LNCaP clone FGC (cell line): ENCODE measurements at regions not wholly inside any gene's neighbourhood (a gene's known extent, or its start where the extent isn't known, plus 50 kb on each side); places are given as distances from the start of the nearest gene placed in this dataset.

Source experiments
- DNase-seq: peaks from one replicate; pipeline ENCODE4 v3.0.0-alpha.2; 2011; ENCODE audit warnings: low read depth
- H3K4me3 ChIP-seq: 2 replicates; pipeline ENCODE4 v1.5.1; 2011; ENCODE audit warnings: mild to moderate bottlenecking, low read depth, low read length, control low read depth
- CTCF ChIP-seq: IDR thresholded peaks from 2 replicates; pipeline ENCODE4 v1.5.1; 2012; ENCODE audit warnings: mild to moderate bottlenecking; ENCODE audit not compliant: control insufficient read depth, insufficient read depth; ENCODE audit errors: extremely low read depth

DNA sequence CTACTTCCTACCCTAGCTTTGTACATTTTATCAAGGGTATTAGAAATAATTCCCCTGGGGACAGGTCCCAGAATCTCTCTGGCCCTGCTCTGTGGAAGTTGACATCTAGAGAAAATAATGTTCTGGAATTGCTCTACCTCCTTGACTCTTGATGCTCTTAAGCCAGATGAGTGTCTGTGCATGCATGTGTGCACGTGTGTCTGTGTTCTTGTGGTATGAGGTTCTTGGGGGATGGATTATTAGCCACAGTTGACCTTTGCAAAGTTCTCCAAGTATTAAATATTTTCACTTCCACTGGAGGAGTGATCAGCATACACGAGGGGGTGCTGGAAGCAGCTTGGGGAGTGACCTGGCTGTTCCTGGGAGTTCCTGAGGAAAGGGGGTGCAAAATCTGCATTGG, 61.2 kb upstream of the PELI1 start:
- no peak overlapping the region for H3K4me3 ChIP-seq
- no peak for DNase-seq
- no peak for TF ChIP-seq CTCF

DNA sequence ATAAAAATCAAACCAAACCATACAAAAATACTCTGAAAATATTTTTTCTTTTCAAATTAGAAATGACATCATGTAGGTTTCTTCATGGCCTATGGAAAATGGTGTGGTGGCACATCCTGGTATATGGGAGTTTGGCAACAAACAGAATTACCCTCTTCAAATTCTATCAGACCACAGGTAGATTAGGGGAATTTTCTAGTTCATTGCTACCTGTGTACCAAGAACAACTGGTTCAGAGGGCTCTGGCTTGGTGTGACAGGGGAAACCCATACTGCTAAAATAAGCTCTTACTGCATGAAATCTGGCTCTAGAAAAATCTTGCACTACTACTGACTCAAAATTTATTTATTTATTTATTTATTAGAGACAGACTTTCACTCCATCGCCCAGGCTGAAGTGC, 63.4 kb upstream of the PELI1 start:
- no peak for TF ChIP-seq CTCF
- DNase-seq: no peak
- no peak overlapping the region for H3K4me3 ChIP-seq

- no peak for TF ChIP-seq CTCF
- DNase-seq: no peak
- H3K4me3 ChIP-seq: no peak overlapping the region
Observed at GRCh38 chr2:64210816-64211215, 66.6 kb upstream of the PELI1 start.

DNA sequence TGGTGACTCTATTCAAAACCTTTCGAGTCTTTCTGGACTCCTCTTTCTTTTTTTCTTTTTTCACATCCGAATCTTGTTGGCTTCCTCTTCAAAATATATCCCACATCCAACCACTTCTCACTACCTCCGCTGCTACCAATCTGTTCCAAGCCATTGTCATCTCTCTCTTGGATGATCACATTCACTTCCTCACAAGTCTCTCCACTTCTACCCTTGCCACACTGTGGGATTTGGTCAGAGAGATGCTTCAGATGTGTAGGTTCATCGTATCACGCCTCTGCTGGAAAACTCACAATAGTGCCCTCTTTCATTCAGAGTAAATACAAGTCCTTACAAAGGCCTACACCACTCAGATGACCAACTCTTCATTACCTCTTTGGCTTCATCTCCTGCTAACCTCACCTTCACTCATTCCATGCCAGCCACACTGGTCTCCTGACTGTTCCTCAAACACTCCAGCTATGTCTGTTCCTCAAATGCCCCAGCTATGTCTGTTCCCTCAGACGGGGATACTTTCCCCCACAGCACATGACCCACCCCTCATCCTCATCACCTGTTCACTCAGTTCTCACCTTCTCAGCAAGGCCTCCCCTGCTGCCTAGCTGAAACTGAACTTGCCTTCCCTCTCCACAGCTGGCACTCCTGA, 67.2 kb upstream of the PELI1 start:
- H3K4me3 ChIP-seq: no peak overlapping the region
- no peak for DNase-seq
- TF ChIP-seq CTCF: no peak

GRCh38 chr2:64212346-64212745, 68.1 kb upstream of the PELI1 start:
- no peak for DNase-seq
- H3K4me3 ChIP-seq: no peak overlapping the region

GRCh38 chr2:64212801-64213321, 68.6 kb upstream of the PELI1 start:
- TF ChIP-seq CTCF: no peak
- no peak overlapping the region for H3K4me3 ChIP-seq
- no peak for DNase-seq

More at GRCh38 chr2:64212346-64212745, 68.1 kb upstream of the PELI1 start:
- TF ChIP-seq CTCF: no peak
